ENCODE measurements at regions not wholly inside any gene's neighbourhood (a gene's known extent, or its start where the extent isn't known, plus 50 kb on each side); places are given as distances from the start of the nearest gene placed in this dataset.
"Not testable (repeated sequence)": the region's sequence is repeated elsewhere in the genome, so short reads cannot be mapped to it uniquely, and the experiment has no call there.

DNA sequence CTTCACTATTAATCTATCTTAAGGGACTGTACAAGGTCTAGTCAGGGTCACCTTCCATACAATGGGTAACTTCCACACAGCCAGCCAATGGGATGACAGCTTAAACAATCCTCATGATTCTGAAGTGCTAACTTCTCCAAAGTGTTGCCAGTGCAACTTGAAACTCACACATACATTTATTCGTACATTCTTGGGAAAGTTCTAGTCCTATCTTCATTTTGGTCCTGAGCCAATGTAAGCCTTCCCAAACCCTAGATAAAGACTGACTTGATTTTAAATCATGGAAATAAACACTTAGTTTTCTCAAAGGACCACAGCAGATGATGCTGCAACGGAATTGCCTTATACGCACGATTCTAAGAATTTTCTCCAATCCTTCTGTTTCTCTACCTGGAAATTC lies 117.5 kb upstream of the COL1A2 start:
- no peak for DNase-seq

DNA sequence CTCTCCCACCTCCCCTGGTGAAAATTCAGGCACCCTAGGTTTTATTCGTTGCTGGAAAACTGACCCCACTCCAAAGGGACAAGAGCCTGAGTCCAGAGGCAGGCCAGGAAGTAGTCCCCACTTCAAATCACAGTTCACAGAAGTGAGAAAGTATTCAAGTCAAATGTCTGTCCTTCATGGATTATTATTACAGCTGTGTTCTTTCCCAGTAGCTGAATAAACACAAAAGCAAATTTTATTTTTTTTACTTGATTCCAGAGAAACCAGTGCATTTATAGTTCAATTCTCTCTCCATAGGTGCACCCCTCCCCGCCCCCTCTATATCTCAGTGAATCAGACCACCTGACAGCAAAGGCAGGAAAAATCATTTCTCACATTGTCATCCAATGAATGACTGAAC lies 113.8 kb upstream of the COL1A2 start:
- DNase-seq = no peak

DNA sequence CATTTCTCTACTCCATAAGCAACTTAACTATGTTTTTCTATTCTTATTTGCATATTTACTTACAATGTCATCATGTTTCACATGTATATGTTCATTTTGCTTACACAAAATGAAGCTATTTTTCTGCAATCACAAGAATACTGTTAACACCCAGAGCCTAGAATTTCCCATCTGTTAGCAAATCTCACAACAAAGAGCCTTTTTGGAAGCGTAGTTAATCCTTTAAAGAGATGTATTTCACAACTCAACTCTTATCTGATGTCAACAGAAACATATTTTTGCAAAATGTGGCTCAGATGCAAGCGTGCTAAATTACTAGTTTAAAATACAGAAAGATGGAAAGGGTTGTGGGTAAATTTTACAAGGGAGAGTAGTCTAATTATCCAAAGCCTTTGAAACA lies 110.6 kb upstream of the COL1A2 start:
- no peak for DNase-seq

DNA sequence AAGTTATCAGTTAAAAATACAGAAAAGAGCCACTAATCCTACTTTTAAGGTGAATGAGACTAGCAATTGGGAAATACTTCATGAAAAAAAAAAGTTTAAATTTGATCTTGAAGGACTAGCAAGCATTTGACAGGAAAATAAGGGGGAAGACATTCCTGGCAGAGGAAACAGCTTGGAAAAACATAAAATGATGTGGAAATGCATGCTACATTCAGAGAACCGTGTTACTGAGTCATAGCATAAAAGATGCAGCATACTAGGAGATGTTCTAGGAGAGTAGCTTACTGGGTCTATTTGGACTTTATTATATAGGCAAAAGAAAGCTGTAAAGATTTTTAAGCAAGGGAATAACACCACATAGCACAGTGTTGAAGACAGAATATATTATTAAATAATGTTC lies 108.6 kb upstream of the COL1A2 start:
- no peak for DNase-seq

DNA sequence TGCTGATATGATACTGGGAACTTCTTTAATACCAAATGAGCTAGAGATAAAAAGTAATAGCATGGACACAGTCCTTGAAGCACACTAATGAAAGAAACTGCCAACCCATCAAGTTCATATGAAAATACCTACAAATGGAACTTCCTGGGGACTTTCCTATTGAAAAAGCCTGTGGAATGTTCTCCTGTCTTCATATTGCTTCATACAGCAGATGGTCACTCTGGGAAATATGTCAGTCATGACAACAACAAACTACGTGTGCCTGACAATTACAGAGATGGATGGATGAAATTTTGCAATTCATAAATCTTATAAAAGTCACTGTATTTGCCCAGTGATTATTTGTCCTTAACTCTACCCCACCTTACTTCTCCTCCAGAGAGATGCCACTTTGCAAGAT lies 106.6 kb upstream of the COL1A2 start:
- no peak for DNase-seq

DNA sequence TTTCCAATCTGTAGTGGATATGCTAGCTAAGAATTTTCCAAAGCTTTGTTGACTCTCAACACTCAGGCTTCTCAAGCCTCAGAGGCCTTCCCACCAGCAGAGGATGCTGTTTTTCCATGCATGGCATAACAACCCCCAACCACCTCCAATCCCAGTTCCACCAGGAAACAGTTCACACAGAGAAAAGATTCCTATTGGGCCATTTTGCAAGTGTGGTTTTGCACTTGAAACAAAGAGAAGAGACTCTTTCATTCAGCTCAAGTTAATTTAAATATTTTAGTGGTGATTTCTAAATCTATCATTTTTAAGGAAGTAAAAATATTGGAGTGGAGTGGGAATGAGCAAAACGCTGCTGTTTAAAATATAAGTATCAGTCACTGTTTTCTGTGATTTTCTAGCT lies 105.6 kb upstream of the COL1A2 start:
- peak; percentile 14 for DNase-seq

DNA sequence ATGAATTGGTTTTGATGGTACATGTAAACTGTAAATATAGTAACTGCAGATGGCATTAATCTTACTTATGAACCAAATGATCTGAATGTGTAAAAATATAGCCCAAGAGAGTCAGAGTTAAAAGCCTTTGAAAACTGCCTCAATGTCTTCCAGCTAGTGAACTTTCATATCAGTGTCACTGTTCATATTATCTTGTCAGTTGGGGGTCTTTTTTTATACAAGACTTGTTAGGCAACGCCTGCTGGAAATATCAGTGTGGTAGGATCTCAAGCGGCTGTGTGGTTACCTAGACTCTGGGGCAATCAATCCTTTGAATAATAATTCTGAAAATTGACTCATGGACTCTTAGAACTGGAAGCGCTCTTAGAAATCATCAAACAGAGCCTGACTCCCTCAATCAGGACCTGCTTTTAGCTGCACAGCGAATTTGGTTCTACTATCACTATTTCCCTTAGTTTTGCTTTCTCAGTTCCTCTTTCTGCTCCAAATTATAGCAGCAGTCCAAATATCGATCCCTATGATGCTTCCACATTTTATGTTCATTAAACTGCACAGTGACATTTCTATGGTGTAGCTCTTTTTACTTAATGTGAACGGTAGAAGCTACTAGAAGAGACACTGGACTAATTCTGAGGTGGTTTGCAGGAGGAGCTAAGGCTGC lies 100.1 kb upstream of the COL1A2 start:
- no peak for DNase-seq

DNA sequence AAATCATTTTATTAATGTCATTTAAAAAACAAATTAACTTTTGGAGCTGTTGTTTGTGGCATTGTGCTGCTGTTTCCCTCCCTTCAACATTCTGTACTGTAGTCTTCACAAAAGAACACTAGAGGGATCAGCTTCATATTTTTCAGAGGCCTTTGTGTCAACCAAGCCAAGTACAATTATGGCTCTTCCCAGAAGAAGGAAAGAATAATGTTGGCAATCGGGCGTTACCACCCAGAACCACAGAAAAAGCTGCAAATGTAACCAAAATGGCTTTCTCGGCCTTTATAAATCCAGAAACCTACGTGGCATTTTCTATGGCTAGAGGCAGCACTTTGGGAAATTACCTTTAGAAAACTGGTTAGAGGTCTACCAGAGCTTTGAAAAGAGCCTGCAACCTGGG lies 98.8 kb upstream of the COL1A2 start:
- no peak for DNase-seq

DNA sequence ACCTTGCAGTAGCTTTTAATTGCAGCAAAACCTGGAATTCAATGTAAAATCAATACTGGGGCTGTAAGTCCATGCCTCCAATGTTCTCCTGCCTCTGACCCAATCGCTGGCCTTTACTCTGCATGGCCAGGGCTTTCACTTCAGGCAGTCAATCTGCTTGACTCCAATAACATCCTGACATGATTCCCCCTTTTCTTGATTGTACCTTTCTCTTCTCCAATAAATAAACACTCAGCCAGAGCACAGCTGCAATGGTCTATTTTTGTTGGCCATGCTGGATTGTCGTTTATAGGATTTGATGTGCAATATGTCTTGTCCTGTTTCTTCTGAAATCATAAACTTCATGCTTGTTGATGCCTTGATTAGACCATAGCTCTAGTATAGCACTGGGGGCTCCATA lies 97.8 kb upstream of the COL1A2 start:
- no peak for DNase-seq

DNA sequence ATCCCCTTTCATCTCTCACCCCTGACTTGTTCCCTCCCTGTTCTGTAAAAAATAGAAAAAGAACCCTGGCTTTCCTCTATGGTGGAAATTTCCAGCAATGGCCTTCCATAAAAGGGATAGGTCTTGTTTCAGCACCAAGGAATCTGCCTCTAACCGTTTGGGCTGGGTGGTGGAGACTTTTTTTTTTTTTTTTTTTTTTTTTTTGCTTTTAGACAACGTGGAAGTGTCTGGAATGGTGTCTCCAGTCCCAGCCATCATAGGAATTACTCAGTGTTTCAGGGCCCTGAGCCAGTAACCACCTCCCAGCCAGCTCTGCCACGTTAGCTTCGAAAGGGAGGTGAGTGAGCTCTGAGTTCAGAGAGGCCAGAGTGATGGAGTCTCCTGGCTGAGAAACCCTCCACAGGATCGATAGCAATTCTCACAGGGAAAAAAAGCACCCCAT lies 97.3 kb upstream of the COL1A2 start:
- DNase-seq = no peak

DNA sequence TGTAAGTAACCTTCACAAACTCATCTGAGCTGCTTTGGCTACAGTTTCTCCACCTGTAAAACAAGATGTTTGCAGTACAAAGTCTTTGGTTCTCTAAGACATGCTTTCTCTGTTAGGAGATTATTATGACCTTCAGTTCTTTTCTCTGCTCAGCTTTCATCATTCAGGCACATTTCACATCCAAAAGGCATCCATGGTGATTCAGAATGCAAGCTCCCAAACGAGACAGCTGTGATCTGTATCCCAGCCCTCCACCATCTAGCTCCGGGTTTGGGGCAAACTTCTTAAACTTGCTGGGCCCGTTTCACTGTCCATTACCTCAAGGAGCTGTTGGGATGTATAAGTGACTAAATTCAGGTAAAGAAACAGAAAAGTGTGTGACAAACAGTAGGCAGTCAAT lies 95.8 kb upstream of the COL1A2 start:
- no peak for DNase-seq

DNA sequence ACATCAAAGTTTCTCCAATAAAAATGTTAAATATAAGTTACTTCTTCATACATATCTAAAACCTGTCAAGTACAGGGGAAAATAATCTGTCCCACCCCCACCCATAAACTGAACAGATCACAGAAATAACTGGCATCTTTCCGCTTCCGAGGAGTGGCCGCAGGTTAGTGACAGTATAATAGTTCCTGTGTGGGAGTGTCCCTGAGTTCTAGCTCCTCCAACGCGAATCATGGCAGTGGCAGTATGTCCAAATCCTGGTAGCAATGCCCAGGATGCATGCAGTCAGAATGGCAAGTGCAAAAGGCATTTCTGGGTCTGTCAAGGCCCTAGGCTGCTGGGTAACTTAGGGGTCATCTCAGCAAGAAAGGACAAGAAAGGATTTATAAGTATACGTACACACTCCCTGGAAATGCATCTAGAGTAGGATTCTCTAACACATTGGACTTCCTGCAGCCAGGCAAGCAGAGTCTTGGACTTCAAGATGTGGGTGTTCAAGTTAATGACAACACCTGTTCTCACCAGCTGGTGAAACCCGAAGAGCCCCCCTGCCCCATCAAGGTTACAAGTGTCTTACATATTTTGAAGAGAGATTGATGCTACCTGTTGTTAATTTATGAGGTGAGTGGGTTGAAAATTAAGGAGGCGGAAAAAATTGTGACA lies 94.4 kb upstream of the COL1A2 start:
- DNase-seq = no peak

DNA sequence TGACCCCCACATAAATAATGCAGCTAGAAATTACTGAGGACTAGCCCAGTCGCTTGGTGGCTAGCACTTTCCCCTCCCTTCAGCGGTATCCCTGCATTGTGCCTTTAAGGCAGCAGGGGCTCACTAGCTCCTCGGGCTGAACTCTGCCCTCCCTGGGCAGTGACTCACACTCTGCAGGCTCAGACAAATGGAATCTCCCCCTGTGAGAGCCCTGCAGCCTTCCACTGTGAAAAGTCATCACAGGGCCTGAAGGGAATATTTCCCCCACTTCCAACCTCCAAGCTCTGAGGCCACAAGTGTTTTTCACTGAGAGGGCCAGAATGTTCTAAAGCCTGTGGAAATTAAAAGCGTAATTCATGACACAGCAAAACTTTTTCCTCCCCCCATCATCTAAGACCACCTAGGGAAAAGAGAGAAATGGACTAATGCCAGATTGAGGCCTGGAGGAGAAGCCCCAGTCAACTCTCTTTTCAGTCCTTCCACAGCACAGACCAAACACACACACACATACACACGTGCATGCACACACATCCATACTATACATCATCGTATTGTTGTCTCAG lies 93.6 kb upstream of the COL1A2 start:
- no peak for DNase-seq

DNA sequence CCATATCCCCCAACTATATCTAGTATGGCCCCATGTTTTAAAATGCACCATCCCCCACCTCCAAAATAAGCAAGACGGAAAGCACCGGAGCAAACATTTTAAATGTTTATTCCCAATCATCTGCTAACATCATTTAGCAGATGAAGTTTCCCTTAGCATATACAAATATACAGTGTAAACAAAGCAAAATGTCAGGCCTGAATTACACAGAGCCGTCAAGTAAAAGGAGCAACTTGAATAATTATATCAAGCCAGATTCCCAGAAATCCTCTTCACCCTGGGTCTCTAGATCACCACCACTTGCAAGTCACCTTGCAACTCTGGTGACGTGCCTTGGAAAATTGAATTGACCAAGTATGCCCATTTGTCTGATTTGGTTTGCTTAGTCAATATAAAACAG lies 91.6 kb upstream of the COL1A2 start:
- DNase-seq = no peak

DNA sequence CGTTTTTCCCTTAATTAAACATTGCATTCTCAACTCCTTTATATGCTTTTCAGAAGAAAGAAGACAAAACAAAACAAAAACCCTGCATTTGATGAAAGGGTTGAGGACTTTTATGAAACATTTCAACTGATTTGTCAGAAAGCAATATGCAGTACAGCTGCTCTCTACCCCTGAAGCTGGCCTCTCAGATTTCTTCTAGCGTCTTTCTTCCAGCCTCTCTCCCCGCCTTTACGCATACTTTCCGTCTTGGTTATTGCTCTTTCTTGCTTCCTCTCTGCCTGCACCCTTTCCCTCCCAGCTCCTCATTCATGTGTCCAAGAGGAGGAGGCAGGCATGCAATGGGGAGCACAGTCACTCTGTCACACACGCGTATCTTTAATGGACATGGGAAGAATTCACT lies 91.0 kb upstream of the COL1A2 start:
- DNase-seq = no peak

DNA sequence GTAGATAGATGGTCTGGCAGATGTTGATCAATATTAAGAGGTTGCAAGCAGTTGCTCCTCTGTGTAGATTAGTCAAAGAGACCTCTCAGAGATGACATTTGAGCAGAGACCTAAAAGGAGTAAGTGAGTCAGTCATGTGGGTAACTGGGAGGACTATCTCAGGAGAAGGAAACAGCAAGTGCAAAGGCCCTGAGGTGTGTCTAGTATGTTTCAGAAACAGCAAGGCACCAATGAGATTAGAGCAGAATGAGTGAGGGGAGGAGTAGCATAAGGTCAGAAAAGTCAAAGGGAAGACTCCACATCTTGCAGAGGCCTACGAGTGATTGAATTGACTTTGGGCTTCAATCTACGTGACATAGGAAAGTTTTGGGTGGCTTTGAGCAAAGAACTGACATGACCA lies 89.8 kb upstream of the COL1A2 start:
- no peak for DNase-seq

DNA sequence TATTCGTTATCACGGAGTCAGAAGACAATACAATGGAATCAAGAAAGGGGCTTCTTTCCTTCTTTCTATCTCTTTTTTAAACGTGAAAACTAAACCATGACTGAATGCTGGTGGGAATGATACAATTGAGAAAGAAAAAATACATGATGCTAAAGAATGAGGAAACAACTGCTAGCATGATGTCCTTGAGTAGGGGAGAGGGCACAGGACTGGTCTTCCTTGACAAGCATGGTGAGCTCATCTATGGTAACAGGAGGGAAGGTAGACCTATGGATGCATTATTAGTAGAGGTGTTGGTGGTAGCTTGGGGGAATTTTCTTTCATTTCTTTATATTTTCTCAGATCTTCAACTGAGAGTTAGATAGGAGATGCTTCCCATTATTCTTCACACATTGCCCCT lies 88.9 kb upstream of the COL1A2 start:
- no peak for DNase-seq

DNA sequence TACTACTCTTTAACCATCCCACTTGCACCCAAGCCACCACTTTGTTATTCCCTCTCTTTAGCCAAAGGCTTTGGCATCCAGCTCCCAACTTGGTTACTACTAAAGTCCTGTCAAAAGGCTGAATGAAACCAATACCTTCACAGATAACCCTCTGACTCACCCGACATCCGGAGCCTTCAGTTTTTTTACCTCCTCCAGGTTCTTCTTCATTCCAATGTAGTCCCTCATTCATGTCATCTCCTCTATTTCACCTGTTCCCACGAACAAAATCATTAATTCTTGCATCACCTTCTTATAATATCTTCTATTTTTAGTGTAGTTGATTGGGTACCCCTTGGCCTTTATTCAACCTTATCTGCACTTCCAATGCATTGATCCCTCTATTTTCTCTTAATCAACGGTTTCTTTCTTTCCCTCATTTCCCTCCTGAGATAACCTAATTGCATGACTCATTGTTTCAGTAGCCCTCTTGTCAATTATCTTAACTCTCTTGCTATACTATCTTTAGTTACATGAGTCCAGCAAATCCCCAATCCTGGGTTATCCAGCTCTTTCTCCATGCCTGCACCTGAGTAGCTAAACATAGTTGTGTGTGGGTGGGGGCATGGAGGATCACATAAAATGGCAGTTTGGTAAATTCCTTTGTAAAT lies 87.2 kb upstream of the COL1A2 start:
- DNase-seq = no peak

DNA sequence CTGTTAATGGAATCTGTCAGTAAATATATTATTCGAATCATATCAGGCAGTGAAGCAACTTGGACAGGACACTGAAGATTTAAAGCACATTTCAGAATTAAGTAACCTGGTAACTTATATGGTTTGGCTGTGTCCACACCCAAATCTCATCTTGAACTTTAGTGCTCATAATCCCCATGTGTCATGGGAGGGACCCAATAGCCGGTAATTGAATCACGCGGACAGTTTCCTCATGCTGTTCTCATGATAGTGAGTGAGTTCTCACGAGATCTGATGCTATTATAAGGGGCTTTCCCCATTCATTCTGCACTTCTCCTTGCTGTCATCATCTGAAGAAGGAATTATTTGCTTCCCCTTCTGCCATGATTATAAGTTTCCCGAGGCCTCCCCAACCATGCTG lies 83.2 kb upstream of the COL1A2 start:
- DNase-seq = peak; percentile 6

DNA sequence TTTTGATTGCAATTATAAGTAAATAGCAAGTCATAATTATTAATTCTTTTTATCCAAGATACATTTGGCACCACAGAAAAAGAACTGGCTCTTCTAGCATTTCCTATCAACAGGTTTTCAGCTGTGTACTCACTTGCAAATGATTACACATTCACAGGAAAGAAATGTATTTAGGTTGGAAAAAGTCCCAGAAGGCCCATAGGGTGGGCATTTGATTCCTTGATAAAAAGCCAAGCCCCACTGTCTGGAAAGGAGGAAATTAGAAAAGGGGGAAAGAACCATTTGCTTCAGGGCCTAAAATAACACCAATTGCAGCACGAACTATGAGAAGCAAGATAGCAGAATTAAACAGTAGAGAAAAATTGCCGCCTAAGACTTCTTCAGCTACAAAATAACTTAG lies 80.8 kb upstream of the COL1A2 start:
- no peak for DNase-seq

DNA sequence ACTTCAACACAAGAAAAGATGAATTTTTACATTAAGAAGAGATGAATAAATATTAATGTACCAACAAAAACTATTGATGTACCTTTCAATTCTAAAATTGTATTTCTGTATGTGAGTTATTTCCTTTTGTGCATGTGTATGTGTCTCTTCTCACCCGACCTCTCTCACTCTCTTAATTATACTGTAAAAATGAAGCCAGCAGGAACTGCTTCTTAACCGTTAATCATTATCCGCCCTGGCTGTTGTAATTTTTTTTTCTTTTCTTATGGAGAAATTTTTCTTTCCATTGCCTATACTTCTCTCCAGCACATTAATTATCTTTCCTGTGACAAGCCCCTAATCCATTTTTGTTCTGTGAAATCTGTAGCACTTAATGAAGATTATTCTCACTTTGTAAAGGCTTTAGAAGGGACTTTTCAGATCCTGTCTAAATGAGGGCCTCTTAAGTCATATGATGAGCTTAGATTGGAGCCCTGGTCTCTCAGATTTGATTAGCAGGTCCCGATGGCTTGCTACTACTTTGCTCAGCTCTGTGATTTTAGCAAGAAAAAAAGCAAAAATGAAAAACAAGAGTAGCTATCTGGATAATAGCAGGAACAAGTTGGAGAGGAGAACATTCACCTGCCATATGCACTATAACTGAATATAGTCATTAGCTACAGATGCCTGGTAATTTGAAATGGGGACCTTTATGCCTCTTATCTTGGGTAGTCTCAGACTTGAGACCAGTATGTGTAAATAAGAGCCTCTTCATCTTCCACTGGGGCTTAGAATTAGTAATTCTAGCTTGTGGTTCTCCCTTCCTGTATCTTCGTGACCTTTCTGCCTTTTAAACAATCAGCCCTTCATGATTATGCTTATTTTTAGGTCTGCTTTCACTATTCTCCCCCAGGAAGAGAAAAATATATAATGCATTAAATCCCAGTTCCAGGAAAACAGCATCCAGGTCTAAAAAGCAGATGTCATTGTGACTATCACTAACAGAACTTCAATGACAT lies 80.0 kb upstream of the COL1A2 start:
- DNase-seq = no peak

DNA sequence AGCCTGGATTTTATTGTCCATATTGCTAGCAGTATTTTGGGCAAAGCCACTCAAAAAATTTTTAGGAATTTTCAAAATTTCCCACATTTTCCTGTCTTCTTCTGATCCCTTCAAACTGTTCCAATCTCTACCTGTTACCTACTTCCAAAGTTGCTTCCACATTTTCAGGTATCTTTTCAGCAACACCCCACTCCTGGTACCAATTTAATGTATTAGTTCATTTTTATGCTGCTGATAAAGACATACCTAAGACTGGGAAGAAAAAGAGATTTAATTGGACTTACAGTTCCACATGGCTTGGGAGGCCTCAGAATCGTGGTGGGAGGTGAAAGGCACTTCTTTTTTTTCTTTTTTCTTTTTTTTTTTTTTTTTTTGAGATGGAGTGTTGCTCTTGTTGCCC lies 73.6 kb upstream of the COL1A2 start:
- DNase-seq = not testable (repeated sequence)

DNA sequence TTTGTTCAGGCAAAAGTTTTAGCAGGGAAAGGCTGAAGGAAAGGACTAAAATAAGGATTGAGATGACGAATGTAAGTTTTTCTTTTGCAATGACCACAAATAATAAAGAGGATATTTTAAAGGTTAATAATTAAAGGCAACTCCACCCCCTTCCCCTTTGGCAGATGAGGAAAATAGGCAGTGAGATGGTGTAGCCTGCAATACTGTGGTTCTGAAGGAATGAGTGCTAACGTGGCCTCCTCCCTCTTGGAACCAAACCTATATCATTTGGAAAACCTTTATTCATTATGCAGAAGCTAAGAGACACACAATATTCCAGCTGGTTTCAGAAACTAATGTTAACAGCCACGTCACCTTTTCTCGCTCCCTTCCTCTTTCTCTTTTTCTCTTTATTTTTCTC lies 70.9 kb upstream of the COL1A2 start:
- DNase-seq = no peak
